CD14-positive monocyte (primary cell): ENCODE measurements at regions not wholly inside any gene's neighbourhood (a gene's known extent, or its start where the extent isn't known, plus 50 kb on each side); places are given as distances from the start of the nearest gene placed in this dataset.

ENCODE experiments used
- DNase-seq, 3 donors: peaks; one replicate each; pipeline ENCODE4 v3.0.0-alpha.2; 2011 to 2022
- H2AFZ ChIP-seq: 2 replicates; pipeline ENCODE4 v1.6.0; 2012; ENCODE audit warnings: mild to moderate bottlenecking, low read depth, low read length, inconsistent platforms; ENCODE audit not compliant: insufficient read depth, poor library complexity, severe bottlenecking
- H3K27ac ChIP-seq, 2 donors: 1 replicate in 1 of 2; 2 replicates in 1 of 2; pipeline ENCODE4 v1.5.1; 2012 to 2013; ENCODE audit warnings: low read length in 2 of 2, control low read depth in 1 of 2, inconsistent platforms in 1 of 2, low read depth in 1 of 2, mild to moderate bottlenecking in 1 of 2
- H3K27me3 ChIP-seq, 2 donors: one replicate each; pipeline versions ENCODE4 v1.6.0 to v1.6.1; 2011 to 2013; ENCODE audit warnings: low read length in 2 of 2; ENCODE audit not compliant: control insufficient read depth in 2 of 2, insufficient read depth in 2 of 2
- H3K36me3 ChIP-seq, 2 donors: replicated peaks in 1 of 2; 1 replicate in 1 of 2; 2 replicates in 1 of 2; pipeline versions ENCODE4 v1.5.1 to v1.6.1; 2012 to 2013; ENCODE audit warnings: low read length in 2 of 2, control low read depth in 1 of 2, inconsistent platforms in 1 of 2, mild to moderate bottlenecking in 1 of 2; ENCODE audit not compliant: insufficient read depth in 2 of 2, control insufficient read depth in 1 of 2
- H3K4me1 ChIP-seq, 2 donors: 1 replicate in 1 of 2; 2 replicates in 1 of 2; pipeline versions ENCODE4 v1.5.1 to v1.6.1; 2012 to 2013; ENCODE audit warnings: low read length in 2 of 2, control low read depth in 1 of 2, inconsistent platforms in 1 of 2, mild to moderate bottlenecking in 1 of 2, moderate library complexity in 1 of 2; ENCODE audit not compliant: insufficient read depth in 2 of 2, control insufficient read depth in 1 of 2
- H3K4me2 ChIP-seq: replicated peaks from 2 replicates; pipeline ENCODE3; 2012; ENCODE audit warnings: low read length, moderate library complexity, mild to moderate bottlenecking; ENCODE audit not compliant: poor library complexity, severe bottlenecking; ENCODE audit errors: extremely low read depth
- H3K4me3 ChIP-seq, 3 experiments: fragments of 200-600 bp in 1 of 3; sonication (generic) in 1 of 3; replicated peaks in 1 of 3; 1 replicate in 2 of 3; 2 replicates in 1 of 3; pipeline ENCODE4 v1.5.1; 2011 to 2013; ENCODE audit warnings: low read length in 3 of 3, mild to moderate bottlenecking in 3 of 3, control low read depth in 2 of 3, low read depth in 2 of 3, inconsistent platforms in 1 of 3, moderate library complexity in 1 of 3
- H3K79me2 ChIP-seq: 2 replicates; pipeline ENCODE4 v1.6.0; 2012; ENCODE audit warnings: mild to moderate bottlenecking, control low read depth, inconsistent platforms, low read length, moderate library complexity; ENCODE audit not compliant: insufficient read depth
- H3K9ac ChIP-seq: 2 replicates; pipeline ENCODE4 v1.6.0; 2017; ENCODE audit warnings: low read length, mild to moderate bottlenecking; ENCODE audit not compliant: insufficient read depth, poor library complexity, severe bottlenecking
- H3K9me3 ChIP-seq, 2 donors: replicated peaks in 1 of 2; 1 replicate in 1 of 2; 2 replicates in 1 of 2; pipeline versions ENCODE4 v1.5.1 to v1.6.1; 2012 to 2013; ENCODE audit warnings: low read length in 2 of 2, control low read depth in 1 of 2; ENCODE audit not compliant: control insufficient read depth in 1 of 2, insufficient read depth in 1 of 2
- H4K20me1 ChIP-seq: 2 replicates; pipeline ENCODE4 v1.6.0; 2012; ENCODE audit warnings: mild to moderate bottlenecking, low read length, control low read depth, moderate library complexity; ENCODE audit not compliant: insufficient read depth
- H3K27ac Mint-ChIP-seq, 7 donors: one replicate each; pipeline ENCODE4 v1.8.0; 2020; ENCODE audit warnings: mild to moderate bottlenecking in 7 of 7, mixed read lengths in 7 of 7, moderate library complexity in 6 of 7, inconsistent platforms in 2 of 7
- H3K27me3 Mint-ChIP-seq, 3 donors: one replicate each; pipeline ENCODE4 v1.8.0; 2021 to 2022; ENCODE audit warnings: low read depth in 3 of 3, mild to moderate bottlenecking in 3 of 3, mixed read lengths in 3 of 3, moderate library complexity in 3 of 3, inconsistent platforms in 1 of 3
- H3K36me3 Mint-ChIP-seq, 2 donors: one replicate each; pipeline ENCODE4 v1.8.0; 2020; ENCODE audit warnings: mixed read lengths in 2 of 2, inconsistent platforms in 1 of 2, mild to moderate bottlenecking in 1 of 2
- H3K4me1 Mint-ChIP-seq: one replicate; pipeline ENCODE4 v1.8.0; 2020; ENCODE audit warnings: mild to moderate bottlenecking, mixed read lengths
- H3K4me3 Mint-ChIP-seq, 2 donors: one replicate each; pipeline ENCODE4 v1.8.0; 2020; ENCODE audit warnings: mild to moderate bottlenecking in 2 of 2, mixed read lengths in 2 of 2, moderate library complexity in 1 of 2
- H3K9me3 Mint-ChIP-seq, 7 donors: one replicate each; pipeline ENCODE4 v1.8.0; 2020 to 2022; ENCODE audit warnings: mixed read lengths in 7 of 7, mild to moderate bottlenecking in 6 of 7, moderate library complexity in 6 of 7, inconsistent platforms in 2 of 7
- CTCF ChIP-seq: fragments of 200-600 bp; IDR thresholded peaks from one replicate; pipeline ENCODE4 v1.8.0; 2022; ENCODE audit warnings: antibody characterized with exemption, mild to moderate bottlenecking
- WGBS: methylation state at CpG from one replicate; pipeline ENCODE4 v1.1.5; 2013; ENCODE audit warnings: missing lambda C conversion rate; ENCODE audit not compliant: insufficient coverage; 5-methylcytosine and 5-hydroxymethylcytosine counted together
- intact Hi-C, 2 donors: fragments of 100-400 bp; cut with micrococcal nuclease; formaldehyde crosslinking; loops; one replicate each; pipeline versions ENCODE4 v1.15.0 to v1.15.1; 2023

GRCh38 chr10:130930821-130931220 lies 380.7 kb downstream of the TCERG1L start:
- no peak overlapping the region for H3K4me2 ChIP-seq
- no peak overlapping the region for H3K27ac Mint-ChIP-seq
- no peaks in the 10 kb centered on the region for H3K36me3 Mint-ChIP-seq
- H4K20me1 ChIP-seq, result no peaks in the 10 kb centered on the region
- H3K9me3 Mint-ChIP-seq, result no peaks in the 10 kb centered on the region
- H3K27me3 ChIP-seq, result no peaks in the 10 kb centered on the region
- no peaks in the 10 kb centered on the region for H3K4me1 ChIP-seq
- H3K27me3 Mint-ChIP-seq, result peaks cover 2 to 6% (median 3%) of the 10 kb centered on the region in 3 donors
- no peak overlapping the region for H3K27ac ChIP-seq
- H3K9ac ChIP-seq, result no peak overlapping the region
- 50% methylated on average over 2 of the region's 5 CpGs for WGBS
- intact Hi-C loops, result no loop called here
- no peak overlapping the region for H3K4me3 Mint-ChIP-seq
- no peaks in the 10 kb centered on the region for H3K4me1 Mint-ChIP-seq
- H3K4me3 ChIP-seq, result no peak overlapping the region
- H3K79me2 ChIP-seq, result no peaks in the 10 kb centered on the region
- TF ChIP-seq CTCF, result no peak
- DNase-seq, result no peak
- peaks cover 0 to under 1% of the 10 kb centered on the region in 2 donors for H3K9me3 ChIP-seq
- no peaks in the 10 kb centered on the region for H3K36me3 ChIP-seq
- H2AFZ ChIP-seq, result no peak overlapping the region

- WGBS, result 87% methylated on average over 7 of the region's 7 CpGs
Observed at GRCh38 chr10:130931256-130931655, 380.3 kb downstream of the TCERG1L start.

More at GRCh38 chr10:130931256-130931655, 380.3 kb downstream of the TCERG1L start:
- Histone ChIP-seq H3K4me2 (no peak overlapping the region), H3K36me3 (no peaks in the 10 kb centered on the region), H3K9me3 (no peaks in the 10 kb centered on the region), H3K9ac (no peak overlapping the region), H3K27me3 (no peaks in the 10 kb centered on the region), H2AFZ (no peak overlapping the region), H3K4me1 (no peaks in the 10 kb centered on the region), H3K79me2 (no peaks in the 10 kb centered on the region), H4K20me1 (no peaks in the 10 kb centered on the region), H3K27ac (no peak overlapping the region), H3K4me3 (no peak overlapping the region)
- Mint-ChIP-seq H3K27ac (no peak overlapping the region), H3K4me3 (no peak overlapping the region), H3K4me1 (no peaks in the 10 kb centered on the region), H3K36me3 (no peaks in the 10 kb centered on the region), H3K9me3 (no peaks in the 10 kb centered on the region), H3K27me3 (peaks cover 2 to 6% (median 3%) of the 10 kb centered on the region in 3 donors)
- no peak for TF ChIP-seq CTCF
- no peak for DNase-seq
- intact Hi-C loops, result no loop called here
